Stomach (tissue), 8 donors: ENCODE measurements at regions not wholly inside any gene's neighbourhood (a gene's known extent, or its start where the extent isn't known, plus 50 kb on each side); places are given as distances from the start of the nearest gene placed in this dataset.

Source experiments
- DNase-seq, 2 donors: peaks; one replicate each; pipeline versions ENCODE4 v3.0.0 to v3.0.0-alpha.2; 2013 to 2019
- H3K27ac ChIP-seq, 5 donors: fragments of 200-600 bp in 4 of 5; sonication (generic) in 4 of 5; one replicate each; pipeline ENCODE4 v1.5.1; 2013 to 2019; ENCODE audit warnings: mild to moderate bottlenecking in 1 of 5, moderate library complexity in 1 of 5
- H3K27me3 ChIP-seq, 3 donors: fragments of 200-600 bp; sonication (generic); one replicate each; pipeline ENCODE4 v1.5.1; 2017 to 2019; ENCODE audit warnings: mixed run types in 1 of 3
- H3K36me3 ChIP-seq, 4 donors: fragments of 200-600 bp; sonication (generic); 1 replicate in 3 of 4; 2 replicates in 1 of 4; pipeline ENCODE4 v1.5.1; 2016 to 2019
- H3K4me1 ChIP-seq, 4 donors: fragments of 200-600 bp; sonication (generic); one replicate each; pipeline ENCODE4 v1.5.1; 2016 to 2019
- H3K4me3 ChIP-seq, 4 donors: fragments of 200-600 bp; sonication (generic) in 3 of 4; one replicate each; pipeline ENCODE4 v1.5.1; 2016 to 2019; ENCODE audit warnings: mild to moderate bottlenecking in 1 of 4
- H3K9me3 ChIP-seq, 4 donors: fragments of 200-600 bp; sonication (generic); one replicate each; pipeline ENCODE4 v1.5.1; 2016 to 2019
- CTCF ChIP-seq, 7 experiments: fragments of 450-650 bp in 4 of 7; fragments of 200-600 bp in 3 of 7; sonication (generic) in 3 of 7; IDR thresholded peaks; one replicate each; pipeline ENCODE4 v1.5.1; 2016 to 2019; ENCODE audit warnings: antibody characterized with exemption in 7 of 7, control low read depth in 2 of 7, mild to moderate bottlenecking in 1 of 7
- EP300 ChIP-seq: sonication (generic); formaldehyde crosslinking; IDR thresholded peaks from one replicate; pipeline ENCODE4 v1.6.1; 2017; ENCODE audit warnings: antibody characterized with exemption
- POLR2A ChIP-seq, 4 donors: fragments of 450-650 bp; IDR thresholded peaks; one replicate each; pipeline ENCODE4 v1.6.1; 2016; ENCODE audit warnings: antibody characterized with exemption in 4 of 4, control low read depth in 2 of 4, mild to moderate bottlenecking in 1 of 4, moderate library complexity in 1 of 4
- POLR2AphosphoS5 ChIP-seq, 3 donors: sonication (generic); formaldehyde crosslinking; IDR thresholded peaks; one replicate each; pipeline ENCODE4 v1.6.1; 2016; ENCODE audit warnings: antibody characterized with exemption in 3 of 3
- WGBS, 5 donors: extraction: QIAGEN DNeasy Blood & Tissue Kit in 3 of 5; methylation state at CpG; one replicate each; pipeline versions ENCODE4 v1.1.5 to v1.1.7; 2013 to 2018; 5-methylcytosine and 5-hydroxymethylcytosine counted together
- intact Hi-C: fragments of 100-400 bp; cut with DNase I; formaldehyde crosslinking; loops from one replicate; pipeline ENCODE4 v1.15.1; 2023; ENCODE audit warnings: low total_unique reads
- donor health status: healthy with polysubstance abuse.
- donor health status: Bipolar disorder and iron deficiency.
- donor health status: healthy.

GRCh38 chr7:118366363-118366762 is 141.9 kb downstream of the ANKRD7 start:
- Histone ChIP-seq H3K4me3 (no peak overlapping the region), H3K9me3 (no peaks in the 10 kb centered on the region), H3K27ac (no peak overlapping the region), H3K36me3 (no peaks in the 10 kb centered on the region), H3K27me3 (no peaks in the 10 kb centered on the region), H3K4me1 (no peaks in the 10 kb centered on the region)
- no peak for TF ChIP-seq EP300
- no peak for TF ChIP-seq POLR2AphosphoS5 (IDR thresholded peaks at IDR 0.05)
- TF ChIP-seq CTCF (IDR thresholded peaks at IDR 0.05): no peak
- no peak for TF ChIP-seq POLR2A (IDR thresholded peaks at IDR 0.05)
- no peak for DNase-seq
- WGBS, 5 donors: 64 to 77% (median 70%) methylated on average over 5 of the region's 5 CpGs
- intact Hi-C loops: no loop called here

- intact Hi-C loops: no loop called here
- no peaks in the 10 kb centered on the region for H3K36me3 ChIP-seq
- DNase-seq: no peak
- no peaks in the 10 kb centered on the region for H3K9me3 ChIP-seq
- TF ChIP-seq POLR2A (IDR thresholded peaks at IDR 0.05) (no peak), CTCF (IDR thresholded peaks at IDR 0.05) (no peak), POLR2AphosphoS5 (IDR thresholded peaks at IDR 0.05) (no peak), EP300 (no peak)
- peaks cover 0 to 8% (median 3%) of the 10 kb centered on the region in 4 donors for H3K4me1 ChIP-seq
- H3K27ac ChIP-seq: no peak overlapping the region
- H3K4me3 ChIP-seq: no peak overlapping the region
- no peaks in the 10 kb centered on the region for H3K27me3 ChIP-seq
Observed at GRCh38 chr7:118368958-118369357, 144.5 kb downstream of the ANKRD7 start.

- H3K9me3 ChIP-seq: no peaks in the 10 kb centered on the region
- H3K27me3 ChIP-seq: no peaks in the 10 kb centered on the region
- no peak for DNase-seq
- H3K4me3 ChIP-seq: no peak overlapping the region
- TF ChIP-seq POLR2A (IDR thresholded peaks at IDR 0.05) (no peak), EP300 (no peak), CTCF (IDR thresholded peaks at IDR 0.05) (no peak), POLR2AphosphoS5 (IDR thresholded peaks at IDR 0.05) (no peak)
- H3K36me3 ChIP-seq: no peaks in the 10 kb centered on the region
- intact Hi-C loops: no loop called here
- H3K4me1 ChIP-seq: peaks cover 0 to 8% (median 3%) of the 10 kb centered on the region in 4 donors
- 62 to 80% (median 70%) methylated on average over 3 of the region's 3 CpGs for WGBS, 5 donors
- no peak overlapping the region for H3K27ac ChIP-seq
Observed at GRCh38 chr7:118369987-118370386, 145.5 kb downstream of the ANKRD7 start.

- peak in 1 of 2 donors; percentile 26 for DNase-seq
- H3K27me3 ChIP-seq: no peaks in the 10 kb centered on the region
- H3K4me3 ChIP-seq: no peak overlapping the region
- TF ChIP-seq CTCF (IDR thresholded peaks at IDR 0.05) (no peak), EP300 (no peak), POLR2A (IDR thresholded peaks at IDR 0.05) (no peak), POLR2AphosphoS5 (IDR thresholded peaks at IDR 0.05) (no peak)
- H3K36me3 ChIP-seq: no peaks in the 10 kb centered on the region
- WGBS, 5 donors: 12 to 57% (median 35%) methylated on average over 1 of the region's 1 CpG
- no peaks in the 10 kb centered on the region for H3K9me3 ChIP-seq
- intact Hi-C loops: no loop called here
- no peak overlapping the region for H3K27ac ChIP-seq
- peaks cover 0 to 8% (median 3%) of the 10 kb centered on the region in 4 donors for H3K4me1 ChIP-seq
Observed at GRCh38 chr7:118372530-118372929, 148.0 kb downstream of the ANKRD7 start.
